Subcutaneous abdominal adipose tissue (tissue), 5 donors: ENCODE measurements at regions not wholly inside any gene's neighbourhood (a gene's known extent, or its start where the extent isn't known, plus 50 kb on each side); places are given as distances from the start of the nearest gene placed in this dataset.

Experiments used
- H3K27ac ChIP-seq: one replicate; pipeline ENCODE4 v1.7.0; 2013; ENCODE audit warnings: low read depth, mild to moderate bottlenecking, inconsistent platforms, low read length, moderate library complexity
- H3K27me3 ChIP-seq, 5 donors: one replicate each; pipeline ENCODE4 v1.7.0; 2013; ENCODE audit warnings: low read length in 5 of 5, inconsistent platforms in 1 of 5; ENCODE audit not compliant: control insufficient read depth in 5 of 5, insufficient read depth in 4 of 5
- H3K36me3 ChIP-seq, 5 donors: one replicate each; pipeline ENCODE4 v1.7.0; 2013; ENCODE audit warnings: low read length in 5 of 5; ENCODE audit not compliant: control insufficient read depth in 5 of 5, insufficient read depth in 5 of 5
- H3K4me1 ChIP-seq, 5 donors: one replicate each; pipeline ENCODE4 v1.7.0; 2013; ENCODE audit warnings: low read length in 5 of 5, mild to moderate bottlenecking in 3 of 5, moderate library complexity in 1 of 5; ENCODE audit not compliant: control insufficient read depth in 5 of 5, insufficient read depth in 5 of 5
- H3K4me3 ChIP-seq, 5 donors: one replicate each; pipeline ENCODE4 v1.7.0; 2013; ENCODE audit warnings: low read length in 5 of 5, low read depth in 1 of 5
- H3K9ac ChIP-seq, 5 donors: one replicate each; pipeline ENCODE4 v1.7.0; 2013; ENCODE audit warnings: low read length in 5 of 5, mild to moderate bottlenecking in 4 of 5, moderate library complexity in 3 of 5
- H3K9me3 ChIP-seq, 5 donors: one replicate each; pipeline ENCODE4 v1.7.0; 2013; ENCODE audit warnings: low read length in 5 of 5; ENCODE audit not compliant: control insufficient read depth in 5 of 5
- donor health status: healthy.
- donor health status: healthy.
- donor health status: healthy.
- donor health status: healthy.
- donor health status: healthy.

DNA sequence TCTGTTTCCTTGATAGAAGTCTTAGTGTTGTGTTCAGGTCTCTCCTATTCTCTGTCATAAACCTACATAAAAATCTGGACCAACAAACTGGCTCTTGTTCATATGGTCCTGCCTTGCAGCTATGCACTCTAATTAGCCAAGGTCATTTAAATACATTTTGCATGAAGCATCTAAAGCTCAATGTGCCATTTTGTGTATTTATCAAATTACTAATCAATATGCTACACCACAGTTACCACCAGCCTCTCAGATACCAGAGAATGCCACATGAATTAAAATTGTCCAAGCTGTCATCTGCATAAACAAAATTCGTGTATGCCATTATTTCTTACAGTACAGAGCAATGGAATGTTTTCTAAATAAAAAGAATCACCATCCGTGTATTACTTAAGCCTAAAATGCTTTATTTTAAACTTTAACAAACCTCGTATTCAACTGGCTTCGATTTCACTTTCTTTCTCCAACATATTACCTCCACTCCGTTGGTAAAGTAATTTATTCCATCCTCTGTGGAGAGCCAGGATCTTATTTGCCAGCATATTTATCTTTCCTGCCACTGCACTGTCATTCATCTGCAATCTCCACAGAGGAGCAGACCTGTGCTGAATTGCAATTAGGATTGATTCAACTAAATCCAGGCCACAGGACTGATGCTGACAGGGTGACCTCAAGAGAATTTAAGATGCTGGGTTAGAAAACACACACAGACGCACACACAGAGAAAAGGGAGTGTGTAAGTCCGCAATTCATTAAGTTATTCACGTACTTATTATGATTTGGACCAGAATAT lies 284.1 kb upstream of the FOXG1 start:
- Histone ChIP-seq H3K36me3 (no peaks in the 10 kb centered on the region), H3K27ac (no peak overlapping the region), H3K4me1 (no peaks in the 10 kb centered on the region), H3K9ac (no peak overlapping the region), H3K9me3 (no peaks in the 10 kb centered on the region), H3K4me3 (no peak overlapping the region), H3K27me3 (no peaks in the 10 kb centered on the region)

DNA sequence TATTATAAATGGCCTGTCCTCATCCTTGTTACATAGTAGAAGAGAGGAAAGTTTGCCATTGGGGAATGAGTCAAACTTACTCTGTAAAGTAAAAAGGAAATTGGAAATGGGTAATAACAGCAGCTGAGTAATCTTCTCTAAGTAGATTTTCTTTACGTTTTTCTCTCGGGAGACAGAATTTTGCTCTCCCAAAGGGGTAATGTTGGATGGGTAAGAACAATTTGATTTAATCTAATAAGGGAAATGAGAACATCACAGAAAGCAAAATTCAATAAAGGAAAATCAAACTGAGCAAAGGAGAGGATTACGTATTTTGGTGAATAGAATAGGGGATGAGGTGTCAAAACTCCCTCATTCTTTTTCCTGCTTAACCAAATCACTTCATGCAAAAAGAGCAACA lies 283.1 kb upstream of the FOXG1 start:
- Histone ChIP-seq H3K27me3 (no peaks in the 10 kb centered on the region), H3K27ac (no peak overlapping the region), H3K9ac (no peak overlapping the region), H3K36me3 (no peaks in the 10 kb centered on the region), H3K4me3 (no peak overlapping the region), H3K9me3 (no peaks in the 10 kb centered on the region), H3K4me1 (no peaks in the 10 kb centered on the region)

DNA sequence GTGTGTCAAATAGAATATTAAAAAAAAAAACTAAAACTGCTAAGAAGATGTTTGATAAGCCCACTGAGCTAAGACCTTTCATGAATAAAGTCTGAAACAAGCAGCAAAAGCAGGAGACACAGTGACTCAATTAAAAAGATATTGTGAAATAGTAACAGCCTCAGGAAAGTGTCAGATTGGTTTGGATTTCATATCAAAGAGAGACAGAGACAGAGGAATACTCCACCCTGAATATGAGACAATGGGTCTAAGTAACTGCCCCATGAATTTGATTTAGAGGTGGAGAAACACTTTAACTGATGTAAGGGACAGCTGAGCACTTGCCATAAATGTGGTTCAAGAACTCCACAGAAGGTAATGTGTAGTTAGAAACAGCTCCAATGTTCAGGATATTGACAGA lies 277.9 kb upstream of the FOXG1 start:
- no peaks in the 10 kb centered on the region for H3K4me1 ChIP-seq
- H3K27me3 ChIP-seq, result no peaks in the 10 kb centered on the region
- no peak overlapping the region for H3K4me3 ChIP-seq
- H3K9ac ChIP-seq, result no peak overlapping the region
- no peak overlapping the region for H3K27ac ChIP-seq
- no peaks in the 10 kb centered on the region for H3K36me3 ChIP-seq
- peaks cover 0 to 2% (median 0%) of the 10 kb centered on the region in 5 donors for H3K9me3 ChIP-seq

DNA sequence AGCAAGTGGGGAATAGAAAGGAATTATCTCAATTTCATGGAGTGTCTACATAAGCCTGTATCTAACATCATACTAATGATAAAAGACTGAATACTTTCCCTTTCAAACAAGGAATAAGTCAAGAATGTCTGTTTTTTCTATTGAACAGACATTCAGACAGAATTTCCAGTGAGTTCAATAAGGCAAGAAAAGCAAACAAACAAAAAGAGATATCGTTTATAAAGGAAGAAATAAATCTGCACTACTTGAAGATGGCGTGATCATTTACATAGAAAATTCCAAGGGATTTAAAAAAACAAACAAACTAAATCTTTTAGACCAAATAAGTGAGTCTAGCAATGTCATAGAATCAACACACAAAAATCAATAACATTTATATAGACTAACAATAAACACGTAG lies 273.1 kb upstream of the FOXG1 start:
- no peak overlapping the region for H3K9ac ChIP-seq
- no peaks in the 10 kb centered on the region for H3K36me3 ChIP-seq
- H3K9me3 ChIP-seq, result peaks cover 0 to 2% (median 0%) of the 10 kb centered on the region in 5 donors
- H3K27me3 ChIP-seq, result no peaks in the 10 kb centered on the region
- no peaks in the 10 kb centered on the region for H3K4me1 ChIP-seq
- no peak overlapping the region for H3K4me3 ChIP-seq
- H3K27ac ChIP-seq, result no peak overlapping the region

DNA sequence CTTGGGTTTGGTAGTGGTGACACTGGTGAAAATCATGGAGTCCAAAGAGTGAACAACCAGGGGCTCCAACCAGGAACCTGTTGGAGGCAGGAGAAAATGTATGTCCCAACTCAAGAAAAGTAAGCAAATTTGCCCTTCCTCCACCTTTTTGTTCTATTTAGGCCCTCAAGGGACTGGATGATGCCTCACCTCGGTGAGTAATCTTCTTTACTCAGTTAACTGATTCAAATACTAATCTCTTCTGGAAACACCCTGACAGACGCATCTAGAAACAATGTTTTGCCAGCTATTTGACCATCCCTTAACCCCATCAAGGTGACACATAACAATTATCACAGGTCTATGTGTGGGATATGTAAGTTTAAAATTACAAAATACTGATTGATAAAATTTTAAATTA lies 272.4 kb upstream of the FOXG1 start:
- Histone ChIP-seq H3K4me3 (no peak overlapping the region), H3K27ac (no peak overlapping the region), H3K4me1 (no peaks in the 10 kb centered on the region), H3K9ac (no peak overlapping the region), H3K27me3 (no peaks in the 10 kb centered on the region), H3K36me3 (no peaks in the 10 kb centered on the region), H3K9me3 (peaks cover 0 to 2% (median 0%) of the 10 kb centered on the region in 5 donors)

DNA sequence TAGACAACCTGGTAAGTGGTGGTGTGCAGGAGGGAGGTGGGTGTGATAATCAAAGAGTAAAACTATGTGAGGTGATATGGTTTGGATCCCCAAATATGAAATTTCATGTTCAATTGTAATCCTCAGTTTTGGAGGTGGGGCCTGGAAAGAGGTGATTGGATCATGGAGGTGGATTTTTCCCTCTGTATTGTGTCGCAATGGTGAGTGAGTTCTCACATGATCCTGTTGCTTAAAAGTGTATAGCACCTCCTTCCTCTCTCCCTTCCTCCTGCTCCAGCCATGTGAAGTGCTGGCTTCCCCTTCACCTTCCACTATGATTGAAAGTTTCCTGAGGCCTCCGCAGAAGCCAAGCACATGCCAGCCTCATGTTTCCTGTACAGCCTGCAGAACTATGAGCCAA lies 270.2 kb upstream of the FOXG1 start:
- H3K27me3 ChIP-seq, result no peaks in the 10 kb centered on the region
- H3K9me3 ChIP-seq, result peaks cover 0 to 2% (median 0%) of the 10 kb centered on the region in 5 donors
- H3K4me1 ChIP-seq, result no peaks in the 10 kb centered on the region
- H3K9ac ChIP-seq, result no peak overlapping the region
- H3K27ac ChIP-seq, result no peak overlapping the region
- H3K36me3 ChIP-seq, result no peaks in the 10 kb centered on the region
- no peak overlapping the region for H3K4me3 ChIP-seq

DNA sequence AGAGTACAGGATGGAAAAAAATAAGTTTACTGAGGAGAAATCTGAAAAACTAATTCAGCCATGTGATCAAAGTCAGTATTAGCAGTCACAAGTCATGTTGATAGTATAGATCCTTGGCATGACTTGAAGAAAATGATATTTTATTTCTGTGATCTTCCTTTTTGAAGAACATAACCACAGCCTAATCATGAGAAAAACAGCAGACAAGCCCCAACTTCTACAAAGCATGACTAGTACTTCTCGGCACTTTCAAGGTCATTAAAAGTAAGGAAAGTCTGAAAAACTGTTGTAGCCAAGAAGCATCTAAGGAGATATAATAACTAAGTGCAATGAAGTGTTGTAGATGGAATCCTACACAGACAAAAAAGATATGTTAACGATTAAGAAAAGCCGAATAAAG lies 264.1 kb upstream of the FOXG1 start:
- Histone ChIP-seq H3K9ac (no peak overlapping the region), H3K4me1 (no peaks in the 10 kb centered on the region), H3K4me3 (no peak overlapping the region)

DNA sequence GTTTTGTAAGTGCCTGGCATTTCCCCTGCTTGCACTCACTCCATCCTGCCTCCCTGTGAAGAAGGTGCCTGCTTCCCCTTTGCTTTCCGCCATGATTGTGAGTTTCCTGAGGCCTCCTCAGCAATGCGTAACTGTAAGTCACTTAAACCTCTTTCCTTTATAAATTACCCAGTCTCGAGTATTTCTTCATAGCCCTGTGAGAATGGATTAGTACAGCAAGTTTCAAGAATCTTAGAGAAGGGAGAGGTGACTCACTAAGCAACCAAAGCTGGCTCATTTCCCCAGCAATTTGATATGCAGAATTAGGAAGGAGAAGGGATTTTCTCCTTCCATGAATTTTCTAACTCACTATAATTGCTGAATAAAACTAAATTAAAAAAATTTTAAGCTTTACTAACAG lies 251.0 kb upstream of the FOXG1 start:
- no peak overlapping the region for H3K27ac ChIP-seq
- no peaks in the 10 kb centered on the region for H3K4me1 ChIP-seq
- H3K36me3 ChIP-seq, result no peaks in the 10 kb centered on the region
- H3K9ac ChIP-seq, result no peak overlapping the region
- H3K9me3 ChIP-seq, result no peaks in the 10 kb centered on the region
- H3K4me3 ChIP-seq, result no peak overlapping the region
- H3K27me3 ChIP-seq, result no peaks in the 10 kb centered on the region

More for the DNA sequence above, 264.1 kb upstream of the FOXG1 start:
- no peak overlapping the region for H3K27ac ChIP-seq
- no peaks in the 10 kb centered on the region for H3K36me3 ChIP-seq
- H3K9me3 ChIP-seq, result no peaks in the 10 kb centered on the region
- no peaks in the 10 kb centered on the region for H3K27me3 ChIP-seq

DNA sequence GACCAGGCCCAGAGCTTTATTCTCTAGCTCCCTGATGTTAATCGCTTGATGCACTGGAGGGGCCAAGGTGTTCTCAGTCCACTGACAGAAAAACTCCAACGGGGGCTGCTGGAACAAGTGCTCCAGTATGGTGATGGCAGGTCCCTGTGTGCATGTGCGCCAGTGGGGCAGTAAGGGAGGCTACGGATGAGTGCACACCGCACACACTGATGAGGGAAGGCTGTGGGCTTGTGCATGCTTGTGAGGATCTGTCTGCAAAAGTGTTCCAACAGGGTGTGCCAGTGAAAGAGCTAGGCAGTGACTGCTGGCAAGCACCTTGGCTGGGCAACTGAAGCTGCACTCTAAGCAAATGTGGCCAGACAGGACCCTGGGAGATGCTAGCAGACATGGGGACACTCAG lies 229.7 kb upstream of the FOXG1 start:
- Histone ChIP-seq H3K9ac (no peak overlapping the region), H3K4me3 (no peak overlapping the region), H3K27me3 (no peaks in the 10 kb centered on the region), H3K4me1 (peaks cover 0 to 2% (median 0%) of the 10 kb centered on the region in 5 donors), H3K9me3 (peaks cover 0 to 13% (median 0%) of the 10 kb centered on the region in 5 donors), H3K27ac (no peak overlapping the region), H3K36me3 (no peaks in the 10 kb centered on the region)

DNA sequence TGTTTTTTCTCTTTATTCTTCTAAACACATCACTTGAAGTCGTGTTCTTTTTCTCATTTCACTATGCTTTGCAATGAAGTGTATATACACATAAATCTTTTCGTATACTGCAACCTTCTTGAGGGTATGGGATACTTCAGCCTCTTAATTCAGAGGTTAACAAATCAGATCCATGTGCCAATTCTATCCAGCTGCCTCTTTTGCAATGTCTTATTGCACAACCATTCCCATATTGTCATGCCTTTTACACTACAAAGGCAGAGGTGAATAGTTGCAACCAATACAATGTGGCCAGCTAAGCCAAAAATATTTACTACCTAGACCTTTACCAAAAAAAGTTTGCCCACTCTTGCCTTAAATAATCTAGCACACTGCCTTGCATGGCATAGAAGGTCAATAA lies 224.5 kb upstream of the FOXG1 start:
- Histone ChIP-seq H3K9ac (no peak overlapping the region), H3K36me3 (no peaks in the 10 kb centered on the region), H3K4me1 (peaks cover 0 to 6% (median 0%) of the 10 kb centered on the region in 5 donors), H3K4me3 (no peak overlapping the region), H3K27ac (no peak overlapping the region), H3K9me3 (peaks cover 0 to 11% (median 0%) of the 10 kb centered on the region in 5 donors), H3K27me3 (no peaks in the 10 kb centered on the region)
